Adrenal gland (tissue), 5 donors: ENCODE measurements at regions not wholly inside any gene's neighbourhood (a gene's known extent, or its start where the extent isn't known, plus 50 kb on each side); places are given as distances from the start of the nearest gene placed in this dataset.

Experiments used
- CTCF ChIP-seq, 6 experiments: fragments of 450-650 bp in 4 of 6; fragments of 200-600 bp in 2 of 6; sonication (generic) in 1 of 6; IDR thresholded peaks; 1 replicate in 5 of 6; 2 replicates in 1 of 6; pipeline versions ENCODE4 v1.5.1 to v1.8.0; 2016 to 2021; ENCODE audit warnings: antibody characterized with exemption in 6 of 6, mild to moderate bottlenecking in 2 of 6, moderate library complexity in 1 of 6
- POLR2A ChIP-seq, 2 donors: fragments of 450-650 bp; IDR thresholded peaks; one replicate each; pipeline ENCODE4 v1.6.1; 2017; ENCODE audit warnings: antibody characterized with exemption in 2 of 2, mild to moderate bottlenecking in 2 of 2, moderate library complexity in 1 of 2
- donor health status: DM: no; HTN: no; CAD: no.

GRCh38 chrX:43225626-43226328 is 430.3 kb upstream of the MAOA start:
- TF ChIP-seq POLR2A (IDR thresholded peaks at IDR 0.05) (no peak), CTCF (IDR thresholded peaks at IDR 0.05) (no peak)
